ENCODE measurements at regions not wholly inside any gene's neighbourhood (a gene's known extent, or its start where the extent isn't known, plus 50 kb on each side); places are given as distances from the start of the nearest gene placed in this dataset.

- DNase-seq, result no peak
These were observed 65.5 kb upstream of the NR2F2 start for GRCh38 chr15:96264801-96265515.

- DNase-seq, result no peak
These were observed 64.0 kb upstream of the NR2F2 start for GRCh38 chr15:96266456-96266855.

GRCh38 chr15:96267463-96267862 is 63.0 kb upstream of the NR2F2 start:
- DNase-seq, result no peak

GRCh38 chr15:96268442-96269204 is 61.9 kb upstream of the NR2F2 start:
- no peak for DNase-seq

GRCh38 chr15:96270581-96271172 is 59.8 kb upstream of the NR2F2 start:
- DNase-seq, result no peak

- DNase-seq, result no peak
These were observed 58.1 kb upstream of the NR2F2 start for GRCh38 chr15:96272427-96272826.

GRCh38 chr15:96273317-96274086 is 57.0 kb upstream of the NR2F2 start:
- DNase-seq, result no peak

- no peak for DNase-seq
These were observed 56.4 kb upstream of the NR2F2 start for GRCh38 chr15:96274087-96274440.

GRCh38 chr15:96274698-96275097 is 55.8 kb upstream of the NR2F2 start:
- DNase-seq, result no peak

GRCh38 chr15:96276438-96277210 is 53.9 kb upstream of the NR2F2 start:
- DNase-seq, result no peak
